HG03432 (cell line): ENCODE measurements at regions not wholly inside any gene's neighbourhood (a gene's known extent, or its start where the extent isn't known, plus 50 kb on each side); places are given as distances from the start of the nearest gene placed in this dataset.

ENCODE experiments used
- ATAC-seq: cut with Tn5 transposase; IDR thresholded peaks from one replicate; pipeline ENCODE4 v1.9.1; 2021; ENCODE audit warnings: mild to moderate bottlenecking, moderate library complexity; ENCODE audit not compliant: unreplicated experiment

DNA sequence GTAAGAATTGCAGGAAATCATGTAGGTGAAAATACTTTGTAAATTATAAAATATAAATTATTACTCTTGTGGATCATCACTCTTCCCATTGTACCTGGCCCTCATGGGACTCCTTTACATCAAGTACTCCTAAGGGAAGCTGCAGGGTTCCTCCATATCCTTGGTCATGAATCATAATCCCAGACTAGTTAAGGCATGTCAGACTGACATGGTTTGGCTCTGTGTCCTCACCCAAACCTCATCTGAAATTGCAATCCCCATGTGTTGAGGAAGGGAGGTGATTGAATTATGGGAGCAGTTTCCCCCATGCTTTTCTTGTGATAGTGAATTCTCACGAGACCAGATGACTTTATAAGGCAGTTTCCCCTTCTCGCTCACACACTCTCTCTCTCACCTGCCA lies 77.1 kb downstream of the CMPK2 start:
- no peak for ATAC-seq

DNA sequence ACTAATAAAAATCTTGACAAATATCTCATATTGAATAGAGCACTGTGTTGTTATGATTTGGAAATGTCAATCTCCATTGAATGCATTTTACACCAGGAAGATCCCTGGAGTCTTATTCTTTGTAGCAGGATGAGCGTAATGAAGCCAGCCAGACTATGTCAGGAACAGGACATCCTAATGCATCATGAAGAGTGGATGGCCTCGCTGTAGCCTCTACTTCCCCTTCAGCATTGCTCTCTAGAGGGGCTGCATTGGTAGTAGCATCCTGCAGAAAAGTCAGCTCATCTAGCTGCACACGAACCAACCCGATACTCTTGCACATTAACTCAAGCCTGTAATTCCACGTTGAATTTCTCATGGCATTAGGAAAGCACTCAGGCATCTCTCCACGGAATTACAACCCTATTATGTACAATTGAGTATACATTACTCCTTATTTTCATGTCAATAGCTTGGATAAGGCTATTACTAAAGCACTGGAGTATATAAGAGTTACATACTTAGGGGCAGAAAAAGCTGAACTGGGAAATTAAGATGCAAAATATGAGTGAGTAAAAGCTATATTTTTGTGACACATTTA lies 76.1 kb downstream of the CMPK2 start:
- ATAC-seq: no peak

DNA sequence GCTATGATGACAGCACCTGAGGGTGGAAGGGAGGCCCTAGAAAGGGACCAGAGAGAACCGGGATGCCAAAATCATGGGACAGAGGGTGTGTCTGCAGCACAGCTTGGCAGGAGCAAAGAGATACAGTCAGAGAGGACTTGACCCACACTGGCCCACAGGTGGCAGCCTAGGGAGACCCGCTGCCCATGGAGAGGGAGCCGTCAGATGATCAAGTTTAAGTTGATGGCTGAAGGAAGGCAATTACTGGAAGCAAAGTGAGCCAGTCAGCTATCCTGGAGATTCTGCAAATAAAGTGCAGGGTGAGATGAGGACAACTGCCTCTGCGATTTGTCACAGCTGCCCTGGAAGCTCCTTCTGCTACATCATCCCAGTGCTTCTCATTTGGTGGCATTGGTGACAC lies 74.0 kb downstream of the CMPK2 start:
- ATAC-seq: no peak

- ATAC-seq: no peak
Observed at GRCh38 chr2:6792883-6793282, 72.8 kb downstream of the CMPK2 start.

DNA sequence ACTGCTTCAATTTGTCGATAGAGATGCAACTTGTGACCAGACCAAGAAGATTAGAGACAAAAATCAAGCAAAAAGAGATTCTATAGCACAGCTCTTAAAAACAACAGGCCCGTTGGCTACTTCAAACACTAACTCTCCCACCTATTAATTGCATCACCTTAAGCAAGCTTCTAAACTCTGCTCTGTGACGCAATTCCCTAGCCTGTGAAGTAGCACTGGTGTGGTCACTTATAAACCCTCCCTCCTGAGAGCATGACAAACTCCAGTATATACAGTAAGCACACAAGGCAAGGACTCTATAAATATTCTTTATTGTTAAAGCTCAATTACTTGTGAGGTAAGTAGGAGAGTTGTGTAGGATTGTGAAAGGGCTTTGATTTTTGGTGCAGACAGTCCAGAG lies 72.3 kb downstream of the CMPK2 start:
- ATAC-seq: no peak

DNA sequence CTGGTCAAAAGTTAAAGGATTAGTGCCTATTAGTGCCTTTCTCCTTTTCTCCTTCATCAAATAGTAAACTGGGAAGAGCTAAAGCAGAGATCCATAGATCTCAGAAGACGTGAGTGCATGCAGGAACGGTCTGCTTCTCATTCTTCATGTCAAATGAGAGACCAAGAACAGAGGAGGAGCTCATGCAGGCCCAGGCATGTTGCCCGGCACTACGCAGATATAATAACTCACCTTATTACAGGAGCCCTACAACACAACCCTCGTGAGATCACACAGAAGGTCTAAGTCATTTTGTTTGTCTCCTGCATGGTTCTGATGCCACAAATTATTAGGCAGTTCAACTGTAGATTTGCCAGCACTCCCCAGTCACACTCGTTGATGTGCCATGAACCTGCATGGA lies 71.8 kb downstream of the CMPK2 start:
- no peak for ATAC-seq

DNA sequence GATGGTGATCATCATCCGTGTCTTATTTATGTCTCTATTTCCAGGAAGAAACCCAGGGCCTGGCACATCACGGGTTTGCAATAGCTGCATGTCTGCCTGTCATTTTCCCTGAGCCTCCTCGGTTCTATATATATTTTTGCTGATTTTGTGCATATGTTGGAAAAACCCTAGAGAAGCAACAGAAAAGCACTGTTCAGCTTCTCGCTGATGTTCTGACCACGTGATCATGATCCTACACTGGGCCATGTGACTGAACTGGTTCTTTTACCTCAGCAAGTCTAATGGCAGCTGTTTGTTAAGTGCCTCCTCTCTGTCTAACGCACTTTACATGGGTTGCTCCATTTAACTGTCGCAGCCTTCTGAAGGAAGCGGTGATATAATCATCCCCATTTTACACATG lies 71.3 kb downstream of the CMPK2 start:
- ATAC-seq: no peak
